ENCODE measurements at regions not wholly inside any gene's neighbourhood (a gene's known extent, or its start where the extent isn't known, plus 50 kb on each side); places are given as distances from the start of the nearest gene placed in this dataset.

GRCh38 chr2:58660046-58660445, 418.9 kb upstream of the FANCL start:
- DNase-seq (no peak), ATAC-seq (ENCODE audit: low FRiP score) (no peak)
- no peaks in the 10 kb centered on the region for H3K36me3 ChIP-seq (ENCODE audit: control insufficient read depth in 1 of 2, insufficient read depth in 2 of 2, low read length in 1 of 2)
- no peak overlapping the region for H3K4me3 ChIP-seq (ENCODE audit: low read length in 2 of 2)
- H3K4me1 ChIP-seq (ENCODE audit: control insufficient read depth in 1 of 2, insufficient read depth in 2 of 2, low read length in 2 of 2) = no peaks in the 10 kb centered on the region
- H3K27me3 ChIP-seq (ENCODE audit: control insufficient read depth in 1 of 2, insufficient read depth in 2 of 2, low read length in 1 of 2) = no peaks in the 10 kb centered on the region
- 90 to 93% methylated on average over 4 of the region's 4 CpGs for WGBS, 2 donors
- no peaks in the 10 kb centered on the region for H3K9me3 ChIP-seq (ENCODE audit: control insufficient read depth, low read length)
- H3K27ac ChIP-seq (ENCODE audit: low read depth in 1 of 2, low read length in 2 of 2) = no peak overlapping the region
- intact Hi-C loops (cut with DNase I) = no loop called here

GRCh38 chr2:58655152-58655551, 414.0 kb upstream of the FANCL start:
- Histone ChIP-seq H3K9me3 (ENCODE audit: control insufficient read depth, low read length) (no peaks in the 10 kb centered on the region), H3K4me1 (ENCODE audit: control insufficient read depth in 1 of 2, insufficient read depth in 2 of 2, low read length in 2 of 2) (no peaks in the 10 kb centered on the region), H3K27ac (ENCODE audit: low read depth in 1 of 2, low read length in 2 of 2) (no peak overlapping the region), H3K36me3 (ENCODE audit: control insufficient read depth in 1 of 2, insufficient read depth in 2 of 2, low read length in 1 of 2) (no peaks in the 10 kb centered on the region), H3K27me3 (ENCODE audit: control insufficient read depth in 1 of 2, insufficient read depth in 2 of 2, low read length in 1 of 2) (peaks cover 0 to 2% of the 10 kb centered on the region in 2 donors), H3K4me3 (ENCODE audit: low read length in 2 of 2) (no peak overlapping the region)
- DNase-seq = no peak
- intact Hi-C loops (cut with DNase I) = no loop called here
- no peak for ATAC-seq (ENCODE audit: low FRiP score)

GRCh38 chr2:58651930-58652329, 410.8 kb upstream of the FANCL start:
- 77 to 83% methylated on average over 5 of the region's 5 CpGs for WGBS, 2 donors
- no peak overlapping the region for H3K4me3 ChIP-seq (ENCODE audit: low read length in 2 of 2)
- no peaks in the 10 kb centered on the region for H3K4me1 ChIP-seq (ENCODE audit: control insufficient read depth in 1 of 2, insufficient read depth in 2 of 2, low read length in 2 of 2)
- no peak for ATAC-seq (ENCODE audit: low FRiP score)
- DNase-seq = no peak
- H3K27ac ChIP-seq (ENCODE audit: low read depth in 1 of 2, low read length in 2 of 2) = no peak overlapping the region
- H3K27me3 ChIP-seq (ENCODE audit: control insufficient read depth in 1 of 2, insufficient read depth in 2 of 2, low read length in 1 of 2) = peaks cover 0 to 2% of the 10 kb centered on the region in 2 donors
- no peaks in the 10 kb centered on the region for H3K36me3 ChIP-seq (ENCODE audit: control insufficient read depth in 1 of 2, insufficient read depth in 2 of 2, low read length in 1 of 2)
- no peaks in the 10 kb centered on the region for H3K9me3 ChIP-seq (ENCODE audit: control insufficient read depth, low read length)
- intact Hi-C loops (cut with DNase I) = no loop called here

- H3K9me3 ChIP-seq (ENCODE audit: control insufficient read depth, low read length) = no peaks in the 10 kb centered on the region
- intact Hi-C loops (cut with DNase I) = no loop called here
- H3K4me1 ChIP-seq (ENCODE audit: control insufficient read depth in 1 of 2, insufficient read depth in 2 of 2, low read length in 2 of 2) = no peaks in the 10 kb centered on the region
- H3K36me3 ChIP-seq (ENCODE audit: control insufficient read depth in 1 of 2, insufficient read depth in 2 of 2, low read length in 1 of 2) = no peaks in the 10 kb centered on the region
- WGBS, 2 donors = 79 to 80% methylated on average over 3 of the region's 3 CpGs
- DNase-seq (no peak), ATAC-seq (ENCODE audit: low FRiP score) (no peak)
- no peak overlapping the region for H3K27ac ChIP-seq (ENCODE audit: low read depth in 1 of 2, low read length in 2 of 2)
- H3K4me3 ChIP-seq (ENCODE audit: low read length in 2 of 2) = no peak overlapping the region
- peaks cover 0 to 2% of the 10 kb centered on the region in 2 donors for H3K27me3 ChIP-seq (ENCODE audit: control insufficient read depth in 1 of 2, insufficient read depth in 2 of 2, low read length in 1 of 2)
Measured at GRCh38 chr2:58650781-58651180, 409.7 kb upstream of the FANCL start.

- H3K4me1 ChIP-seq (ENCODE audit: control insufficient read depth in 1 of 2, insufficient read depth in 2 of 2, low read length in 2 of 2) = no peaks in the 10 kb centered on the region
- peaks cover 0 to 2% of the 10 kb centered on the region in 2 donors for H3K27me3 ChIP-seq (ENCODE audit: control insufficient read depth in 1 of 2, insufficient read depth in 2 of 2, low read length in 1 of 2)
- no peaks in the 10 kb centered on the region for H3K9me3 ChIP-seq (ENCODE audit: control insufficient read depth, low read length)
- H3K36me3 ChIP-seq (ENCODE audit: control insufficient read depth in 1 of 2, insufficient read depth in 2 of 2, low read length in 1 of 2) = no peaks in the 10 kb centered on the region
- WGBS, 2 donors = 54 to 65% methylated on average over 2 of the region's 2 CpGs
- ATAC-seq (ENCODE audit: low FRiP score) (no peak), DNase-seq (no peak)
- intact Hi-C loops (cut with DNase I) = no loop called here
- H3K27ac ChIP-seq (ENCODE audit: low read depth in 1 of 2, low read length in 2 of 2) = no peak overlapping the region
- H3K4me3 ChIP-seq (ENCODE audit: low read length in 2 of 2) = no peak overlapping the region
Measured at GRCh38 chr2:58649756-58650155, 408.6 kb upstream of the FANCL start.

GRCh38 chr2:58645017-58645416, 403.9 kb upstream of the FANCL start:
- H3K36me3 ChIP-seq (ENCODE audit: control insufficient read depth in 1 of 2, insufficient read depth in 2 of 2, low read length in 1 of 2) = no peaks in the 10 kb centered on the region
- 77 to 88% methylated on average over 4 of the region's 4 CpGs for WGBS, 2 donors
- ATAC-seq (ENCODE audit: low FRiP score) (no peak), DNase-seq (no peak)
- H3K27me3 ChIP-seq (ENCODE audit: control insufficient read depth in 1 of 2, insufficient read depth in 2 of 2, low read length in 1 of 2) = no peaks in the 10 kb centered on the region
- H3K4me1 ChIP-seq (ENCODE audit: control insufficient read depth in 1 of 2, insufficient read depth in 2 of 2, low read length in 2 of 2) = no peaks in the 10 kb centered on the region
- H3K9me3 ChIP-seq (ENCODE audit: control insufficient read depth, low read length) = no peaks in the 10 kb centered on the region
- H3K4me3 ChIP-seq (ENCODE audit: low read length in 2 of 2) = no peak overlapping the region
- intact Hi-C loops (cut with DNase I) = no loop called here
- no peak overlapping the region for H3K27ac ChIP-seq (ENCODE audit: low read depth in 1 of 2, low read length in 2 of 2)

- DNase-seq (no peak), ATAC-seq (ENCODE audit: low FRiP score) (no peak)
- Histone ChIP-seq H3K27me3 (ENCODE audit: control insufficient read depth in 1 of 2, insufficient read depth in 2 of 2, low read length in 1 of 2) (no peaks in the 10 kb centered on the region), H3K4me1 (ENCODE audit: control insufficient read depth in 1 of 2, insufficient read depth in 2 of 2, low read length in 2 of 2) (no peaks in the 10 kb centered on the region), H3K27ac (ENCODE audit: low read depth in 1 of 2, low read length in 2 of 2) (no peak overlapping the region), H3K9me3 (ENCODE audit: control insufficient read depth, low read length) (no peaks in the 10 kb centered on the region), H3K4me3 (ENCODE audit: low read length in 2 of 2) (no peak overlapping the region), H3K36me3 (ENCODE audit: control insufficient read depth in 1 of 2, insufficient read depth in 2 of 2, low read length in 1 of 2) (no peaks in the 10 kb centered on the region)
- intact Hi-C loops (cut with DNase I) = no loop called here
- WGBS, 2 donors = 53 to 66% methylated on average over 5 of the region's 5 CpGs
Measured at GRCh38 chr2:58644451-58644850, 403.3 kb upstream of the FANCL start.

- no peaks in the 10 kb centered on the region for H3K9me3 ChIP-seq (ENCODE audit: control insufficient read depth, low read length)
- H3K4me1 ChIP-seq (ENCODE audit: control insufficient read depth in 1 of 2, insufficient read depth in 2 of 2, low read length in 2 of 2) = no peaks in the 10 kb centered on the region
- H3K4me3 ChIP-seq (ENCODE audit: low read length in 2 of 2) = no peak overlapping the region
- DNase-seq = no peak
- no peak overlapping the region for H3K27ac ChIP-seq (ENCODE audit: low read depth in 1 of 2, low read length in 2 of 2)
- no peaks in the 10 kb centered on the region for H3K36me3 ChIP-seq (ENCODE audit: control insufficient read depth in 1 of 2, insufficient read depth in 2 of 2, low read length in 1 of 2)
- no peaks in the 10 kb centered on the region for H3K27me3 ChIP-seq (ENCODE audit: control insufficient read depth in 1 of 2, insufficient read depth in 2 of 2, low read length in 1 of 2)
- 62 to 67% methylated on average over 2 of the region's 2 CpGs for WGBS, 2 donors
- intact Hi-C loops (cut with DNase I) = no loop called here
- no peak for ATAC-seq (ENCODE audit: low FRiP score)
Measured at GRCh38 chr2:58641001-58641400, 399.9 kb upstream of the FANCL start.

- no peak for DNase-seq
- intact Hi-C loops (cut with DNase I) = no loop called here
Measured at GRCh38 chr2:58640042-58640441, 398.9 kb upstream of the FANCL start.

More at GRCh38 chr2:58640042-58640441, 398.9 kb upstream of the FANCL start:
- H3K9me3 ChIP-seq (ENCODE audit: control insufficient read depth, low read length) = no peaks in the 10 kb centered on the region
- H3K27ac ChIP-seq (ENCODE audit: low read depth in 1 of 2, low read length in 2 of 2) = no peak overlapping the region
- WGBS, 2 donors = 88 to 91% methylated on average over 4 of the region's 4 CpGs
- H3K36me3 ChIP-seq (ENCODE audit: control insufficient read depth in 1 of 2, insufficient read depth in 2 of 2, low read length in 1 of 2) = no peaks in the 10 kb centered on the region
- H3K27me3 ChIP-seq (ENCODE audit: control insufficient read depth in 1 of 2, insufficient read depth in 2 of 2, low read length in 1 of 2) = no peaks in the 10 kb centered on the region
- H3K4me3 ChIP-seq (ENCODE audit: low read length in 2 of 2) = no peak overlapping the region
- no peak for ATAC-seq (ENCODE audit: low FRiP score)
- H3K4me1 ChIP-seq (ENCODE audit: control insufficient read depth in 1 of 2, insufficient read depth in 2 of 2, low read length in 2 of 2) = no peaks in the 10 kb centered on the region
